H9 (cell line): ENCODE measurements at regions not wholly inside any gene's neighbourhood (a gene's known extent, or its start where the extent isn't known, plus 50 kb on each side); places are given as distances from the start of the nearest gene placed in this dataset.

Experiments used
- DNase-seq: peaks from one replicate; pipeline ENCODE4 v3.0.0-alpha.2; 2017
- H2AFZ ChIP-seq: one replicate; pipeline ENCODE4 v1.6.1; 2013; ENCODE audit warnings: mild to moderate bottlenecking, low read length, control low read depth, moderate library complexity
- H2AK5ac ChIP-seq: 2 replicates; pipeline ENCODE4 v1.6.1; 2013; ENCODE audit warnings: low read length, control low read depth, mixed read lengths; ENCODE audit not compliant: insufficient read length
- H2BK120ac ChIP-seq: one replicate; pipeline ENCODE4 v1.6.1; 2013; ENCODE audit warnings: low read depth, mild to moderate bottlenecking, low read length, control low read depth, inconsistent platforms; ENCODE audit not compliant: poor library complexity, severe bottlenecking
- H2BK12ac ChIP-seq: 2 replicates; pipeline ENCODE4 v1.6.1; 2013; ENCODE audit warnings: low read length, control low read depth, mixed read lengths, low read depth; ENCODE audit not compliant: insufficient read length
- H2BK15ac ChIP-seq: 2 replicates; pipeline ENCODE4 v1.6.1; 2013; ENCODE audit warnings: low read depth, low read length, control low read depth
- H2BK20ac ChIP-seq: one replicate; pipeline ENCODE4 v1.6.1; 2013; ENCODE audit warnings: low read depth, mild to moderate bottlenecking, low read length, control low read depth, inconsistent platforms; ENCODE audit not compliant: poor library complexity, severe bottlenecking
- H2BK5ac ChIP-seq: 2 replicates; pipeline ENCODE4 v1.6.1; 2013; ENCODE audit warnings: low read length, control low read depth, mixed read lengths; ENCODE audit not compliant: insufficient read length
- H3K14ac ChIP-seq: 2 replicates; pipeline ENCODE4 v1.6.1; 2013; ENCODE audit warnings: low read length, control low read depth; ENCODE audit not compliant: insufficient read depth
- H3K18ac ChIP-seq: 2 replicates; pipeline ENCODE4 v1.6.1; 2013; ENCODE audit warnings: low read depth, mild to moderate bottlenecking, mixed read lengths, low read length, control low read depth; ENCODE audit not compliant: insufficient read length
- H3K23ac ChIP-seq: 2 replicates; pipeline ENCODE4 v1.6.1; 2013; ENCODE audit warnings: low read length, control low read depth, mixed read lengths, low read depth; ENCODE audit not compliant: insufficient read length
- H3K23me2 ChIP-seq: 2 replicates; pipeline ENCODE4 v1.6.1; 2013; ENCODE audit warnings: low read depth, mild to moderate bottlenecking, mixed read lengths, low read length, control low read depth; ENCODE audit not compliant: insufficient read length, poor library complexity, severe bottlenecking
- H3K27ac ChIP-seq: 2 replicates; pipeline ENCODE4 v1.5.1; 2013; ENCODE audit warnings: low read length, control low read depth, mixed read lengths, low read depth; ENCODE audit not compliant: insufficient read length
- H3K27me3 ChIP-seq: 2 replicates; pipeline ENCODE4 v1.6.1; 2013; ENCODE audit warnings: low read length, control low read depth, inconsistent platforms; ENCODE audit not compliant: insufficient read depth
- H3K4ac ChIP-seq: 2 replicates; pipeline ENCODE4 v1.6.1; 2013; ENCODE audit warnings: low read depth, mild to moderate bottlenecking, control low read depth, inconsistent platforms, low read length, moderate library complexity
- H3K4me1 ChIP-seq: 2 replicates; pipeline ENCODE4 v1.6.1; 2013; ENCODE audit warnings: low read length, control low read depth, inconsistent platforms; ENCODE audit not compliant: insufficient read depth
- H3K4me2 ChIP-seq: 2 replicates; pipeline ENCODE4 v1.6.1; 2013; ENCODE audit warnings: low read length, control low read depth, mixed read lengths; ENCODE audit not compliant: insufficient read length, insufficient read depth
- H3K56ac ChIP-seq: 2 replicates; pipeline ENCODE4 v1.6.1; 2013; ENCODE audit warnings: low read depth, mild to moderate bottlenecking, mixed read lengths, low read length, control low read depth; ENCODE audit not compliant: insufficient read length
- H3K79me1 ChIP-seq: 2 replicates; pipeline ENCODE4 v1.6.1; 2013; ENCODE audit warnings: low read depth, mild to moderate bottlenecking, moderate library complexity, low read length, control low read depth, inconsistent platforms; ENCODE audit not compliant: insufficient read depth, poor library complexity, severe bottlenecking
- H3K79me2 ChIP-seq: 2 replicates; pipeline ENCODE4 v1.6.1; 2013; ENCODE audit warnings: low read length, control low read depth, inconsistent platforms; ENCODE audit not compliant: insufficient read depth
- H3K9ac ChIP-seq: 2 replicates; pipeline ENCODE4 v1.6.1; 2013; ENCODE audit warnings: low read length, control low read depth, mixed read lengths; ENCODE audit not compliant: insufficient read length; ENCODE audit errors: extremely low read depth
- H3K9me3 ChIP-seq: one replicate; pipeline ENCODE4 v1.6.1; 2013; ENCODE audit warnings: low read depth, low read length, inconsistent platforms; ENCODE audit not compliant: control insufficient read depth
- H3T11ph ChIP-seq: one replicate; pipeline ENCODE4 v1.6.1; 2013; ENCODE audit warnings: mild to moderate bottlenecking, low read length, control low read depth, inconsistent platforms
- H4K20me1 ChIP-seq: one replicate; pipeline ENCODE4 v1.6.1; 2013; ENCODE audit not compliant: control insufficient read depth, insufficient read length, insufficient read depth
- H4K5ac ChIP-seq: 2 replicates; pipeline ENCODE4 v1.6.1; 2013; ENCODE audit warnings: low read depth, mild to moderate bottlenecking, mixed read lengths, low read length, control low read depth; ENCODE audit not compliant: insufficient read length
- H4K8ac ChIP-seq: replicated peaks from 2 replicates; pipeline ENCODE4 v1.6.1; 2013; ENCODE audit warnings: low read length, control low read depth, mixed read lengths, low read depth; ENCODE audit not compliant: insufficient read length
- H4K91ac ChIP-seq: 2 replicates; pipeline ENCODE4 v1.6.1; 2013; ENCODE audit warnings: low read depth, mild to moderate bottlenecking, moderate library complexity, mixed read lengths, low read length, control low read depth; ENCODE audit not compliant: insufficient read length
- H3K27ac Mint-ChIP-seq, 3 experiments: 2 replicates in 2 of 3; 3 replicates in 1 of 3; pipeline ENCODE4 v1.8.0; 2020 to 2021; ENCODE audit warnings: mixed read lengths in 3 of 3, mild to moderate bottlenecking in 1 of 3, moderate library complexity in 1 of 3
- H3K27me3 Mint-ChIP-seq: 2 replicates; pipeline ENCODE4 v1.8.0; 2021; ENCODE audit warnings: low read depth, mild to moderate bottlenecking, moderate library complexity, mixed read lengths
- H3K36me3 Mint-ChIP-seq, 3 experiments: 2 replicates in 2 of 3; 3 replicates in 1 of 3; pipeline ENCODE4 v1.8.0; 2020 to 2021; ENCODE audit warnings: low read depth in 3 of 3, mixed read lengths in 3 of 3; ENCODE audit not compliant: insufficient read depth in 1 of 3
- H3K4me1 Mint-ChIP-seq, 2 experiments: 2 replicates each; pipeline ENCODE4 v1.8.0; 2020; ENCODE audit warnings: mixed read lengths in 2 of 2
- H3K4me3 Mint-ChIP-seq, 2 experiments: 2 replicates in 1 of 2; 3 replicates in 1 of 2; pipeline ENCODE4 v1.8.0; 2020 to 2021; ENCODE audit warnings: mild to moderate bottlenecking in 2 of 2, mixed read lengths in 2 of 2, moderate library complexity in 1 of 2
- H3K9me3 Mint-ChIP-seq, 2 experiments: 2 replicates in 1 of 2; 3 replicates in 1 of 2; pipeline ENCODE4 v1.8.0; 2020; ENCODE audit warnings: mild to moderate bottlenecking in 2 of 2, mixed read lengths in 2 of 2, moderate library complexity in 1 of 2
- WGBS: extraction: QIAGEN DNeasy Blood & Tissue Kit; methylation state at CpG from one replicate; pipeline ENCODE4 v1.1.7; 2013; ENCODE audit warnings: missing lambda C conversion rate, low lambda C conversion rate, mixed read lengths; ENCODE audit not compliant: insufficient read length; ENCODE audit errors: extremely low coverage; 5-methylcytosine and 5-hydroxymethylcytosine counted together
- TF ChIP-seq, protein P1 (sequence below): fragments of 200-600 bp; sonication (generic); conservative IDR thresholded peaks from 3 replicates; pipeline ENCODE4 v1.8.0; 2021; ENCODE audit warnings: antibody characterized with exemption, mild to moderate bottlenecking

DNA sequence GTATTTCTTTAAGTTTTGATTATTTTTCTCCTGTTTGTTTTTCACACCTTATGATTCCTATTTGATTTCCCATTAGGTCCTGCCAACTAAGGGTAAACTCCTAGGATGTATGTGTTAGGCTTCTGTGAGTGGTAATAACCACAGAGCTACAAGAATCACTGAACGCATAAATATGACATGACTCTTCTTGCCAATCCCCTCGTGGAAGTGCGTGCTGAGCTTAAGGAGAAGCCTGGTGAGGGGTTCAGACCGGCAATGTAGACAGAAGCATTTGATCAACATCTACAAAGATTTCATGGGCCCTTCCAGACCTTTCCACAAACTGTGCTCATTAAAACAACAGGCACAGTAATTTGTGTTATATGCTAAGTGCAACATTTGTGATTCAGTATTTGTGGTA lies 273.8 kb upstream of the SNX7 start:
- Mint-ChIP-seq H3K4me3 (no peak overlapping the region), H3K4me1 (no peaks in the 10 kb centered on the region), H3K27ac (no peak overlapping the region), H3K36me3 (no peaks in the 10 kb centered on the region), H3K9me3 (no peaks in the 10 kb centered on the region), H3K27me3 (no peaks in the 10 kb centered on the region; the same call in 1 of the 2 replicates)
- no peaks in the 10 kb centered on the region for H3K79me2 ChIP-seq
- H4K20me1 ChIP-seq, result no peaks in the 10 kb centered on the region
- H2BK120ac ChIP-seq, result no peak overlapping the region
- H2BK5ac ChIP-seq, result no peak overlapping the region
- no peaks in the 10 kb centered on the region for H3K9me3 ChIP-seq
- H4K91ac ChIP-seq, result no peak overlapping the region
- no peaks in the 10 kb centered on the region for H3K27me3 ChIP-seq
- H3K23ac ChIP-seq, result no peak overlapping the region
- H3K18ac ChIP-seq, result no peak overlapping the region
- no peaks in the 10 kb centered on the region for H3K23me2 ChIP-seq
- H2BK20ac ChIP-seq, result no peak overlapping the region
- no peak for DNase-seq
- H4K5ac ChIP-seq, result no peak overlapping the region
- no peak overlapping the region for H3K9ac ChIP-seq
- no peak overlapping the region for H3K14ac ChIP-seq
- no peak overlapping the region for H3K4ac ChIP-seq
- no peak overlapping the region for H2AK5ac ChIP-seq
- H3K79me1 ChIP-seq, result no peaks in the 10 kb centered on the region
- no peak overlapping the region for H2BK15ac ChIP-seq
- H2AFZ ChIP-seq, result no peak overlapping the region
- H3K56ac ChIP-seq, result no peak overlapping the region
- no CpG with 5 or more reads among the region's 4 CpGs for WGBS
- no peak overlapping the region for H2BK12ac ChIP-seq
- H3K27ac ChIP-seq, result no peak overlapping the region
- H3T11ph ChIP-seq, result no peak overlapping the region
- H3K4me2 ChIP-seq, result no peak overlapping the region
- TF ChIP-seq, protein P1, sequence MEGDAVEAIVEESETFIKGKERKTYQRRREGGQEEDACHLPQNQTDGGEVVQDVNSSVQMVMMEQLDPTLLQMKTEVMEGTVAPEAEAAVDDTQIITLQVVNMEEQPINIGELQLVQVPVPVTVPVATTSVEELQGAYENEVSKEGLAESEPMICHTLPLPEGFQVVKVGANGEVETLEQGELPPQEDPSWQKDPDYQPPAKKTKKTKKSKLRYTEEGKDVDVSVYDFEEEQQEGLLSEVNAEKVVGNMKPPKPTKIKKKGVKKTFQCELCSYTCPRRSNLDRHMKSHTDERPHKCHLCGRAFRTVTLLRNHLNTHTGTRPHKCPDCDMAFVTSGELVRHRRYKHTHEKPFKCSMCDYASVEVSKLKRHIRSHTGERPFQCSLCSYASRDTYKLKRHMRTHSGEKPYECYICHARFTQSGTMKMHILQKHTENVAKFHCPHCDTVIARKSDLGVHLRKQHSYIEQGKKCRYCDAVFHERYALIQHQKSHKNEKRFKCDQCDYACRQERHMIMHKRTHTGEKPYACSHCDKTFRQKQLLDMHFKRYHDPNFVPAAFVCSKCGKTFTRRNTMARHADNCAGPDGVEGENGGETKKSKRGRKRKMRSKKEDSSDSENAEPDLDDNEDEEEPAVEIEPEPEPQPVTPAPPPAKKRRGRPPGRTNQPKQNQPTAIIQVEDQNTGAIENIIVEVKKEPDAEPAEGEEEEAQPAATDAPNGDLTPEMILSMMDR, result no peak
- H4K8ac ChIP-seq, result no peak overlapping the region
- H3K4me1 ChIP-seq, result no peaks in the 10 kb centered on the region
